ENCODE measurements at regions not wholly inside any gene's neighbourhood (a gene's known extent, or its start where the extent isn't known, plus 50 kb on each side); places are given as distances from the start of the nearest gene placed in this dataset.
"Not testable (repeated sequence)": the region's sequence is repeated elsewhere in the genome, so short reads cannot be mapped to it uniquely, and the experiment has no call there.

- no peak for TF ChIP-seq CTCF (conservative IDR thresholded peaks at IDR 0.05)
- H3K27ac ChIP-seq: no peak overlapping the region
Observed at GRCh38 chr1:55302972-55303371, 87.8 kb upstream of the USP24 start.

- TF ChIP-seq CTCF (conservative IDR thresholded peaks at IDR 0.05): no peak
- H3K27ac ChIP-seq: no peak overlapping the region
Observed at GRCh38 chr1:55301912-55302311, 86.7 kb upstream of the USP24 start.

GRCh38 chr1:55300975-55301374 lies 85.8 kb upstream of the USP24 start:
- no peak overlapping the region for H3K27ac ChIP-seq

GRCh38 chr1:55298167-55298894 lies 83.2 kb upstream of the USP24 start:
- no peak for TF ChIP-seq CTCF (conservative IDR thresholded peaks at IDR 0.05)
- no peak overlapping the region for H3K27ac ChIP-seq

More at GRCh38 chr1:55300975-55301374, 85.8 kb upstream of the USP24 start:
- no peak for TF ChIP-seq CTCF (conservative IDR thresholded peaks at IDR 0.05)

GRCh38 chr1:55296247-55296646 lies 81.1 kb upstream of the USP24 start:
- H3K27ac ChIP-seq: not testable (repeated sequence)

- TF ChIP-seq CTCF (conservative IDR thresholded peaks at IDR 0.05): no peak
- H3K27ac ChIP-seq: no peak overlapping the region
Observed at GRCh38 chr1:55289614-55290013, 74.5 kb upstream of the USP24 start.

GRCh38 chr1:55289042-55289441 lies 73.9 kb upstream of the USP24 start:
- no peak for TF ChIP-seq CTCF (conservative IDR thresholded peaks at IDR 0.05)
- H3K27ac ChIP-seq: no peak overlapping the region

GRCh38 chr1:55288245-55288644 lies 73.1 kb upstream of the USP24 start:
- no peak overlapping the region for H3K27ac ChIP-seq
- no peak for TF ChIP-seq CTCF (conservative IDR thresholded peaks at IDR 0.05)

Data from VCaP (cell line).